Neutrophil (primary cell): ENCODE measurements at regions not wholly inside any gene's neighbourhood (a gene's known extent, or its start where the extent isn't known, plus 50 kb on each side); places are given as distances from the start of the nearest gene placed in this dataset.

Source experiments
- H3K27ac ChIP-seq: fragments of 200-600 bp; sonication (generic); 2 replicates; pipeline ENCODE4 v1.5.1; 2016; ENCODE audit warnings: mild to moderate bottlenecking, moderate library complexity
- H3K27me3 ChIP-seq: fragments of 200-600 bp; sonication (generic); 2 replicates; pipeline ENCODE4 v1.6.0; 2016; ENCODE audit warnings: mild to moderate bottlenecking
- H3K36me3 ChIP-seq: fragments of 200-600 bp; sonication (generic); 2 replicates; pipeline ENCODE4 v1.5.1; 2017
- H3K4me1 ChIP-seq, 2 experiments: fragments of 200-600 bp in 1 of 2; sonication (generic) in 1 of 2; 1 replicate in 1 of 2; 2 replicates in 1 of 2; pipeline versions ENCODE4 v1.5.1 to v1.6.1; 2013 to 2016; ENCODE audit warnings: low read depth in 1 of 2, low read length in 1 of 2, mild to moderate bottlenecking in 1 of 2, moderate library complexity in 1 of 2; ENCODE audit not compliant: control insufficient read depth in 1 of 2, insufficient read depth in 1 of 2
- H3K4me3 ChIP-seq, 2 experiments: fragments of 200-600 bp in 1 of 2; sonication (generic) in 1 of 2; 1 replicate in 1 of 2; 2 replicates in 1 of 2; pipeline ENCODE4 v1.5.1; 2013 to 2016; ENCODE audit warnings: low read depth in 1 of 2, low read length in 1 of 2, mild to moderate bottlenecking in 1 of 2, moderate library complexity in 1 of 2
- H3K9me3 ChIP-seq: fragments of 200-600 bp; sonication (generic); 2 replicates; pipeline ENCODE4 v1.5.1; 2016
- TF ChIP-seq, protein P1 (sequence below): fragments of 200-600 bp; sonication (generic); IDR thresholded peaks from 2 replicates; pipeline ENCODE4 v1.5.1; 2016; ENCODE audit warnings: antibody characterized with exemption

DNA sequence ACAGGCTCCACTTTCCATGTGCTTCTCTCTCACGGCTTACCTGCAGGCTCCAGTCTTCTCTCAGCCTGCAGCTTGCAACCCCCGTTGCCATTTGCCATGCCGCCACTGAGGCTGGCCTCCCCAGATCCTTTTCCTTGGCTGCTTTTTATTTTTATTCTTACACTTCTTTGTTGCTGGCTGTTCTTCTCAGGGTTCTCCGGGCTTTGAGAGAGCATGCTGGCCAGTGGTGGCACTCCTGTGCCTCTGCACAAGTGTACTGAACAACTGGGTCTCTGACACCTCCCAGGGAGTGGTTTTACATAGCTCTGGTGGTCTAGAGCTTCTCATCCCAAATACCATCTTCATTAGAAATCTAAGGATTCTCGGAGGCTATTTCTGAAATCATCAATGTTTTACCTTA is 241.7 kb upstream of the MTNR1B start:
- H3K27me3 ChIP-seq, result no peaks in the 10 kb centered on the region
- H3K4me1 ChIP-seq, result no peaks in the 10 kb centered on the region
- no peak overlapping the region for H3K27ac ChIP-seq
- no peak overlapping the region for H3K4me3 ChIP-seq
- no peaks in the 10 kb centered on the region for H3K36me3 ChIP-seq
- TF ChIP-seq, protein P1, sequence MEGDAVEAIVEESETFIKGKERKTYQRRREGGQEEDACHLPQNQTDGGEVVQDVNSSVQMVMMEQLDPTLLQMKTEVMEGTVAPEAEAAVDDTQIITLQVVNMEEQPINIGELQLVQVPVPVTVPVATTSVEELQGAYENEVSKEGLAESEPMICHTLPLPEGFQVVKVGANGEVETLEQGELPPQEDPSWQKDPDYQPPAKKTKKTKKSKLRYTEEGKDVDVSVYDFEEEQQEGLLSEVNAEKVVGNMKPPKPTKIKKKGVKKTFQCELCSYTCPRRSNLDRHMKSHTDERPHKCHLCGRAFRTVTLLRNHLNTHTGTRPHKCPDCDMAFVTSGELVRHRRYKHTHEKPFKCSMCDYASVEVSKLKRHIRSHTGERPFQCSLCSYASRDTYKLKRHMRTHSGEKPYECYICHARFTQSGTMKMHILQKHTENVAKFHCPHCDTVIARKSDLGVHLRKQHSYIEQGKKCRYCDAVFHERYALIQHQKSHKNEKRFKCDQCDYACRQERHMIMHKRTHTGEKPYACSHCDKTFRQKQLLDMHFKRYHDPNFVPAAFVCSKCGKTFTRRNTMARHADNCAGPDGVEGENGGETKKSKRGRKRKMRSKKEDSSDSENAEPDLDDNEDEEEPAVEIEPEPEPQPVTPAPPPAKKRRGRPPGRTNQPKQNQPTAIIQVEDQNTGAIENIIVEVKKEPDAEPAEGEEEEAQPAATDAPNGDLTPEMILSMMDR, result no peak
- no peaks in the 10 kb centered on the region for H3K9me3 ChIP-seq

DNA sequence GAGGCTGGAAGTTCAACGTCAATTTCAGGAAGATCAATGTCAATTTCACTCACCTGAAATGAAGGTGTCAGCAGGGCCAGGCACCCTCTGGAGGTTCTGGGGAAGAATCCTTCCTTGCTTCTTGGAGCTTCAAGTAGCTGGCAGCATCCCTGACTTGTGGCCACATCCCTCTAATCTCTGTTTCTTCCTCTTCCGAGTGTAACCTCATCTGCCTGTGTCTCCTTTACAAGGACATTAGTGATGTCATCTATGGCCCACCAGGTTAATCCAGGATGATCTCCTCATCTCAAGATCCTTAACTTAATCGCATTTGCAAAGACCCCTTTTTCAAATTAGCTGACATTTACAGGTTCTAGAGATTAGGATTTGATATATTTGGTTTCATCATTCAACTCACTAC is 240.8 kb upstream of the MTNR1B start:
- TF ChIP-seq, protein P1, result no peak
- Histone ChIP-seq H3K4me1 (no peaks in the 10 kb centered on the region), H3K9me3 (no peaks in the 10 kb centered on the region), H3K27ac (no peak overlapping the region), H3K36me3 (no peaks in the 10 kb centered on the region), H3K27me3 (no peaks in the 10 kb centered on the region), H3K4me3 (no peak overlapping the region)

DNA sequence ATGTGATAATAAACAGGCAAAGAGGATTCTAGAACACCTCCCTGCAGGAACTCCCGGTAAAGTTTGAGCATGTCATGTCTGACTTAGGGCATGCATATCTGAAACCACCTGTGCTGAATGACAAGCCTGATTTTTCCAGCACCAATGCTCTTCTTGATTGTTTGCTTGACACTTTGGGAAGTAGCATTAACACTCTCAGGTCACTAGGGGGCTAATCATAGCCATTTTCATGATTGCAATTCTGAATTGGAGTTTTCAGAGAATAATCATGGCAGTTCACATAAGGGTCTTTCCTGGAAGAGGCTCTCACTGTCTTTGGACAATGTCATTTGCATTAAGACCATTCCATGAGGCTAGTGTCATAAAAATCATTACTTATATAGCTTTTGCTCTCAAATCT is 234.4 kb upstream of the MTNR1B start:
- no peaks in the 10 kb centered on the region for H3K36me3 ChIP-seq
- H3K27ac ChIP-seq, result no peak overlapping the region
- no peak overlapping the region for H3K4me3 ChIP-seq
- no peaks in the 10 kb centered on the region for H3K4me1 ChIP-seq
- no peaks in the 10 kb centered on the region for H3K9me3 ChIP-seq
- H3K27me3 ChIP-seq, result no peaks in the 10 kb centered on the region
- TF ChIP-seq, protein P1, result no peak

DNA sequence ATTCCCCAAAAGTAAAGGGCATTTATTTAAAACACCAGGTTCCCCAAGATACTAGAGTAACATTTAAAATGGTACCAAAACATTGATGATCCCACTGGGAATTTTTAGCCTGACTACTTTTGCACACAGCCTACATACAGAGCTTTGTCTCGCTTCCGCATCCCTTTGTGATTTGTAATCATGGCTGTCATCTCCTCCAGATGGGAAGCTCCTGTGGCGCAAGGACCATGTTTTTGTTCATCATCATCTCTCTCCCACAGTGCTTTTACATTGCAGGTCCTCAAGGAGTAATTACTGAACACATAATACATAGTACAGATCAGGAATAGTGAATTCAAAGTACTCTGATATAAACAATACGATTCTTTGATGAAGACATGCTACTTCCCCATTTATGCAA is 231.2 kb upstream of the MTNR1B start:
- Histone ChIP-seq H3K4me1 (no peaks in the 10 kb centered on the region), H3K27ac (no peak overlapping the region), H3K36me3 (no peaks in the 10 kb centered on the region), H3K9me3 (no peaks in the 10 kb centered on the region), H3K27me3 (no peaks in the 10 kb centered on the region), H3K4me3 (no peak overlapping the region)
- TF ChIP-seq, protein P1, result no peak

DNA sequence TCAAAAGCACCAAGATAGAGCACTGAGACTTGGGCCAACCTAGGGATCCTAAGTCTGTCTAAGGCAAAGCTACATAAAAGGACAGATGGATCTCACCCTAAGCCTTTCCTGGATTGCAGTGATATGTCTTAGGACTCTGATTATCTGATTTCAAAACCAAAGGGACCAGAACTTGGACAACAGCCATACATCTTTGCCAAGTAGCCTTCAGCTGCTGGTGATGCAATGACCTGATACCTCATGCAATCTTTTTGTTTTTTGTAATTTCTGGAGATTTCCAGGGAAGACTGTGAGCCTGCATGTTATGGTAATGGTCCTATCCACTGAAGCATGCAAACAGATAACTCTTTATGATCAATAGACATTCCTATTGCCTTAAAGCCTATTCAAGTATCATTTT is 230.4 kb upstream of the MTNR1B start:
- no peak overlapping the region for H3K27ac ChIP-seq
- TF ChIP-seq, protein P1, result no peak
- no peaks in the 10 kb centered on the region for H3K36me3 ChIP-seq
- H3K4me3 ChIP-seq, result no peak overlapping the region
- no peaks in the 10 kb centered on the region for H3K27me3 ChIP-seq
- H3K4me1 ChIP-seq, result no peaks in the 10 kb centered on the region
- no peaks in the 10 kb centered on the region for H3K9me3 ChIP-seq

DNA sequence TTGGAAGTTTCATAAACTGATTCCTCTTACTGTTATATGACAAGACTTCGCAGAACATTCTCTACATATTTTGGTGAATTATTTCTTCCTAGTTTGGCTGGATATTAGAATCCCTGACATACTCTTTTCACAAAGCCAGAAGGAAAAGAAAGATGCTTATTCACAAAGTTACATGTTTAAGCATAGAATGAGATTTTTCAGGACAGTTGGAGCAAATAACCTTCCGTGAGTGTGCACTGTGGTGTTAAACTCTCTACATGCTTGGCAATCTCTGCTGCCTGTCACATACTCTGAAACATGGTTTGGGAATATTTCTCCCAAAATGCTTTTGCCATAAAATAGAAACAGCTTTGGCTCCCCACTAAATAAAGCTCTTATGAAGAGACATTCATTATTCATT is 230.0 kb upstream of the MTNR1B start:
- TF ChIP-seq, protein P1, result no peak
- Histone ChIP-seq H3K27me3 (no peaks in the 10 kb centered on the region), H3K4me3 (no peak overlapping the region), H3K27ac (no peak overlapping the region), H3K9me3 (no peaks in the 10 kb centered on the region), H3K36me3 (no peaks in the 10 kb centered on the region), H3K4me1 (no peaks in the 10 kb centered on the region)
